ENCODE measurements at regions not wholly inside any gene's neighbourhood (a gene's known extent, or its start where the extent isn't known, plus 50 kb on each side); places are given as distances from the start of the nearest gene placed in this dataset.

DNA sequence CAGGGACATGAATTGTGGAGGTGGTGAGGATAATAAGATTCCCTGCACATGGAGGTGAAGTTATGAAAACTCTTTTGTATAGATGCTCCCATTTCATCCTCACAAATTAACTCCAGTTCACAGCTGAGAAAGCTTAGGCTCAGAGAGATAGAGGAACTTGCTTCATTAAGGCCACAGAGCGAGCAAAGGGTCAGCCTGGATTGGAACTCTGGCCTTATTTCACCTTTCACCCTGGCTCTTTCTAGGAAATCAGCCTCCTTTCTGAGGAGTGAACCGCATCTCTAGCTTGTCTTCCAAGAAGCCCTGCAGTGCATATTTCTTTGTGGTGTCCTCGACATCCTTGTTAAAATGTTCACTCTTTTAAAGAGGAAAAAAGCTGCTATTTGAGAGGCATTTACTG is 58.0 kb upstream of the SLC25A26 start:
- WGBS (ENCODE audit: insufficient coverage, low coverage, missing lambda C conversion rate): 0% methylated on average over 3 of the region's 3 CpGs
- FAIRE-seq (no peak), DNase-seq (ENCODE audit: extremely low read depth in 1 of 4, low spot score in 3 of 4) (peak in 1 of 4 experiments; percentile 3), ATAC-seq (no peak)
- Histone ChIP-seq H3K9me3 (replicated peaks; ENCODE audit: control insufficient read depth, insufficient read depth, low read depth, low read length) (no peaks in the 10 kb centered on the region), H3K79me2 (ENCODE audit: control insufficient read depth, insufficient read depth, low read length) (no peaks in the 10 kb centered on the region), H2AFZ (ENCODE audit: low read depth, low read length) (no peak overlapping the region), H3K36me3 (ENCODE audit: control insufficient read depth, insufficient read depth, low read length) (no peaks in the 10 kb centered on the region), H3K4me3 (no peak overlapping the region), H3K27me3 (ENCODE audit: control insufficient read depth in 2 of 2, insufficient read depth in 2 of 2, low read length in 2 of 2) (no peaks in the 10 kb centered on the region; a peak in 1 of 5 replicates), H3K9ac (ENCODE audit: insufficient read depth in 1 of 2, low read depth in 2 of 2, low read length in 2 of 2) (no peak overlapping the region), H3K4me2 (ENCODE audit: insufficient read depth, low read length) (no peak overlapping the region), H4K20me1 (replicated peaks; ENCODE audit: control insufficient read depth, insufficient read depth, low read length) (no peaks in the 10 kb centered on the region), H3K4me1 (replicated peaks in 1 of 2; ENCODE audit: control insufficient read depth in 2 of 2, insufficient read depth in 2 of 2, low read length in 2 of 2) (no peaks in the 10 kb centered on the region), H3K27ac (ENCODE audit: extremely low read depth, low read depth, low read length) (no peak overlapping the region), H3K9me1 (ENCODE audit: control insufficient read depth, insufficient read depth, low read length) (no peaks in the 10 kb centered on the region)
- ChIA-PET CTCF (ENCODE audit: low intra/inter-chr PET ratio) (no interaction called here), POLR2A (no interaction called here)
- TF ChIP-seq CHD1 (IDR thresholded peaks at IDR 0.05; ENCODE audit: low read length): no peak
- no peak for TF ChIP-seq JUND (IDR thresholded peaks at IDR 0.05; ENCODE audit: borderline replicate concordance, low read depth, low read length)
- TF ChIP-seq JUND (tag; IDR thresholded peaks at IDR 0.05; ENCODE audit: borderline replicate concordance, low read depth, low read length): no peak
- TF ChIP-seq BDP1 (IDR thresholded peaks at IDR 0.05; ENCODE audit: insufficient read depth, insufficient read length): no peak
- TF ChIP-seq HNRNPK (IDR thresholded peaks at IDR 0.05; ENCODE audit: low read depth, low read length, poor library complexity, severe bottlenecking): no peak
- TF ChIP-seq NR2C1 (IDR thresholded peaks at IDR 0.05): no peak
- peak; percentile 74 for TF ChIP-seq NR2C1 (tag; IDR thresholded peaks at IDR 0.05)
- TF ChIP-seq, protein P1, sequence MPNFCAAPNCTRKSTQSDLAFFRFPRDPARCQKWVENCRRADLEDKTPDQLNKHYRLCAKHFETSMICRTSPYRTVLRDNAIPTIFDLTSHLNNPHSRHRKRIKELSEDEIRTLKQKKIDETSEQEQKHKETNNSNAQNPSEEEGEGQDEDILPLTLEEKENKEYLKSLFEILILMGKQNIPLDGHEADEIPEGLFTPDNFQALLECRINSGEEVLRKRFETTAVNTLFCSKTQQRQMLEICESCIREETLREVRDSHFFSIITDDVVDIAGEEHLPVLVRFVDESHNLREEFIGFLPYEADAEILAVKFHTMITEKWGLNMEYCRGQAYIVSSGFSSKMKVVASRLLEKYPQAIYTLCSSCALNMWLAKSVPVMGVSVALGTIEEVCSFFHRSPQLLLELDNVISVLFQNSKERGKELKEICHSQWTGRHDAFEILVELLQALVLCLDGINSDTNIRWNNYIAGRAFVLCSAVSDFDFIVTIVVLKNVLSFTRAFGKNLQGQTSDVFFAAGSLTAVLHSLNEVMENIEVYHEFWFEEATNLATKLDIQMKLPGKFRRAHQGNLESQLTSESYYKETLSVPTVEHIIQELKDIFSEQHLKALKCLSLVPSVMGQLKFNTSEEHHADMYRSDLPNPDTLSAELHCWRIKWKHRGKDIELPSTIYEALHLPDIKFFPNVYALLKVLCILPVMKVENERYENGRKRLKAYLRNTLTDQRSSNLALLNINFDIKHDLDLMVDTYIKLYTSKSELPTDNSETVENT (CRISPR knock-in tag; IDR thresholded peaks at IDR 0.05): no peak
- TF ChIP-seq, protein P2, sequence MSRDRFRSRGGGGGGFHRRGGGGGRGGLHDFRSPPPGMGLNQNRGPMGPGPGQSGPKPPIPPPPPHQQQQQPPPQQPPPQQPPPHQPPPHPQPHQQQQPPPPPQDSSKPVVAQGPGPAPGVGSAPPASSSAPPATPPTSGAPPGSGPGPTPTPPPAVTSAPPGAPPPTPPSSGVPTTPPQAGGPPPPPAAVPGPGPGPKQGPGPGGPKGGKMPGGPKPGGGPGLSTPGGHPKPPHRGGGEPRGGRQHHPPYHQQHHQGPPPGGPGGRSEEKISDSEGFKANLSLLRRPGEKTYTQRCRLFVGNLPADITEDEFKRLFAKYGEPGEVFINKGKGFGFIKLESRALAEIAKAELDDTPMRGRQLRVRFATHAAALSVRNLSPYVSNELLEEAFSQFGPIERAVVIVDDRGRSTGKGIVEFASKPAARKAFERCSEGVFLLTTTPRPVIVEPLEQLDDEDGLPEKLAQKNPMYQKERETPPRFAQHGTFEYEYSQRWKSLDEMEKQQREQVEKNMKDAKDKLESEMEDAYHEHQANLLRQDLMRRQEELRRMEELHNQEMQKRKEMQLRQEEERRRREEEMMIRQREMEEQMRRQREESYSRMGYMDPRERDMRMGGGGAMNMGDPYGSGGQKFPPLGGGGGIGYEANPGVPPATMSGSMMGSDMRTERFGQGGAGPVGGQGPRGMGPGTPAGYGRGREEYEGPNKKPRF (IDR thresholded peaks at IDR 0.05; ENCODE audit: low read depth, low read length): no peak
- no peak for TF ChIP-seq SIN3B (IDR thresholded peaks at IDR 0.05; ENCODE audit: low read depth)
- no peak for TF ChIP-seq NR2C2 (CRISPR knock-in tag; IDR thresholded peaks at IDR 0.05)
- peak; percentile 58 for TF ChIP-seq NR2C2 (tag; IDR thresholded peaks at IDR 0.05)
- TF ChIP-seq TEAD2 (tag; IDR thresholded peaks at IDR 0.05): no peak
- TF ChIP-seq ZC3H4 (CRISPR knock-in tag; IDR thresholded peaks at IDR 0.05; ENCODE audit: borderline replicate concordance): no peak
- no peak for TF ChIP-seq ZNF23 (CRISPR knock-in tag; IDR thresholded peaks at IDR 0.05)
- TF ChIP-seq, protein P3, sequence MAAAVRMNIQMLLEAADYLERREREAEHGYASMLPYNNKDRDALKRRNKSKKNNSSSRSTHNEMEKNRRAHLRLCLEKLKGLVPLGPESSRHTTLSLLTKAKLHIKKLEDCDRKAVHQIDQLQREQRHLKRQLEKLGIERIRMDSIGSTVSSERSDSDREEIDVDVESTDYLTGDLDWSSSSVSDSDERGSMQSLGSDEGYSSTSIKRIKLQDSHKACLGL (CRISPR knock-in tag; IDR thresholded peaks at IDR 0.05; ENCODE audit: borderline replicate concordance, poor library complexity, severe bottlenecking): no peak
- no peak for TF ChIP-seq NFXL1 (CRISPR knock-in tag; IDR thresholded peaks at IDR 0.05)
- TF ChIP-seq MCM2 (IDR thresholded peaks at IDR 0.05; ENCODE audit: low read depth): no peak
- no peak for TF ChIP-seq NCOA1 (IDR thresholded peaks at IDR 0.05; ENCODE audit: low read depth)
- in situ Hi-C loops (cut with MboI): no loop called here
- intact Hi-C loops (cut with micrococcal nuclease): no loop called here
- no TSS peak for BruUV-seq (replicated peaks)
